Mononuclear cell (primary cell): ENCODE measurements at regions not wholly inside any gene's neighbourhood (a gene's known extent, or its start where the extent isn't known, plus 50 kb on each side); places are given as distances from the start of the nearest gene placed in this dataset.

Source experiments
- H3K27me3 ChIP-seq: 2 replicates; pipeline ENCODE4 v1.6.0; 2011; ENCODE audit warnings: low read length, control low read depth; ENCODE audit not compliant: insufficient read depth
- H3K4me1 ChIP-seq: 2 replicates; pipeline ENCODE4 v1.5.1; 2011; ENCODE audit warnings: mild to moderate bottlenecking, low read length, control low read depth; ENCODE audit not compliant: insufficient read depth
- H3K4me3 ChIP-seq: 2 replicates; pipeline ENCODE4 v1.5.1; 2011; ENCODE audit warnings: mild to moderate bottlenecking, low read length, moderate library complexity
- H3K9me3 ChIP-seq: 2 replicates; pipeline ENCODE4 v1.5.1; 2011; ENCODE audit warnings: low read depth, mild to moderate bottlenecking, control low read depth, low read length

DNA sequence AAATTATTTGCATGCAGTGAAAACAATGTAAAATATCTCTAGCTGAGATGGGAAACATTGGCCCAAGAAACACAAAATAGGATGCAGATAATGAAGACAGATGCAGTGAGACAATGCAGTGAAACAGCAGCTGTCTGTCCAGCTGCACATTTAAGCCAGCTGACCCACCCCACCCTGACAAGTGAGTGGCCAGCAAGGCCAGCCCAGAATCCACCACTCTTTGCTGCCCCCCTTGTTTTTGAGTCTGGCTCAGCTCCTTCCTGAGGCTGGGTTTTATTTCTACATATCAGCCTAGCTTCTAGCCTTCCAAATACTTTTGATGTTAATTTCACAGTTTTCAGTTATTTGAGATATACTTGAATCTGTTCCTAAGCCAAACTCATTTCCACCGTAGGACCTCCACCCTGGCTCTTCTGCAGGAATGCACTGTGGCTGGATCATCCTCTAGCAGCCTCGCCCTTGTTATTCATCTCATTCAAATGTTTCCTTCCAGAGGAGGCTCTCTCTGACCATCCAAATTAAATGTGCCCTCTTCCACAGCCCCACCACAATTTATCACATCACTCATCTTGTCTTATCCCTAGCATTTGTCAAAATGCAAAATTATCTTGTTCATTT is 154.1 kb upstream of the POU2AF2 start:
- H3K27me3 ChIP-seq, result no peaks in the 10 kb centered on the region
- H3K4me1 ChIP-seq, result no peaks in the 10 kb centered on the region
- no peak overlapping the region for H3K4me3 ChIP-seq
- no peaks in the 10 kb centered on the region for H3K9me3 ChIP-seq

GRCh38 chr11:111089759-111090158 is 155.8 kb upstream of the POU2AF2 start:
- no peaks in the 10 kb centered on the region for H3K27me3 ChIP-seq
- H3K4me1 ChIP-seq, result no peaks in the 10 kb centered on the region
- no peaks in the 10 kb centered on the region for H3K9me3 ChIP-seq

DNA sequence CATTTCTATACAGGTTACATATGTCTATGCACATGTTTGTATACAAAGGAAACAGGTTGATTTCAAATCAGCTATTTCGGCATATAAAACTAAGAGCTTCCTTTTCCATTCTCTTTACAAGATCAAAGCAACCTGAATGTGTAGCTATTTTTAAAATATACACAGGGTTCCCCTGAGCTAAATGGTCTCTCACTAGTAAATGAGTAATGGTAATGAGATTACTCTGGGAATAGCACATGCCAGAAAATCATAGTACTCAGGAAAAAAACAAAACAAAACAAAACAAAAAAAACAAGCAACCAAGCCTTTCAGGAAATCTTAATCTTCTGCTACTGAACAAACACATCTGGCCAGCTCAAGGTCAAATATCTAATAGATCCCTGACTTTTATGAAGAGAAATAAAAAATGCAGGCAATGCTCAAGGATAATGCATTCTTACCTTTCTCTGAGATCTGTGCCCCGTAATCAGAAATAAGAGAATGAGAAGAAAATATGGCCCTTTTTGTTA is 156.6 kb upstream of the POU2AF2 start:
- Histone ChIP-seq H3K4me3 (no peak overlapping the region), H3K27me3 (no peaks in the 10 kb centered on the region), H3K4me1 (no peaks in the 10 kb centered on the region), H3K9me3 (no peaks in the 10 kb centered on the region)

More at GRCh38 chr11:111089759-111090158, 155.8 kb upstream of the POU2AF2 start:
- no peak overlapping the region for H3K4me3 ChIP-seq

DNA sequence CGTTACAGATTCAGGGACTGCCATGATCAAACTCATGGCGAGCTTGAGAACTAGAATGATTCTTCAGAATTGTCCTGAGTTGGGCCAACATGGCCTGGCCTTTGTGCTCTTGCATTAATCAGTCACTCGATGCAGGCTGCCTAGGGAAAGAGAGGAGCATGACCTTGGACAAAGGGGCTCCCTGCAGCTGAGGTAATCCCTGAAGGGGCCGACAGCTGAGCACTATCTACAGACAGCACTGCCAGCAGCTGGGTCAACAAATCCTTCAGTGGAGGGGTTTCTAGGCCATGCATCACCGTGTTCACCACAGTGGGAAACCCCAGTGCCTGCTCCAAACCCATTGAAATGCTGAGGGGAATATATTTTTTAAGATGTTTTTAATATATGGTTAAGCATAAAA is 159.5 kb upstream of the POU2AF2 start:
- Histone ChIP-seq H3K4me3 (no peak overlapping the region), H3K9me3 (no peaks in the 10 kb centered on the region), H3K4me1 (no peaks in the 10 kb centered on the region), H3K27me3 (no peaks in the 10 kb centered on the region)

GRCh38 chr11:111082664-111083063 is 162.9 kb upstream of the POU2AF2 start:
- Histone ChIP-seq H3K4me1 (no peaks in the 10 kb centered on the region), H3K27me3 (no peaks in the 10 kb centered on the region), H3K9me3 (no peaks in the 10 kb centered on the region), H3K4me3 (no peak overlapping the region)

DNA sequence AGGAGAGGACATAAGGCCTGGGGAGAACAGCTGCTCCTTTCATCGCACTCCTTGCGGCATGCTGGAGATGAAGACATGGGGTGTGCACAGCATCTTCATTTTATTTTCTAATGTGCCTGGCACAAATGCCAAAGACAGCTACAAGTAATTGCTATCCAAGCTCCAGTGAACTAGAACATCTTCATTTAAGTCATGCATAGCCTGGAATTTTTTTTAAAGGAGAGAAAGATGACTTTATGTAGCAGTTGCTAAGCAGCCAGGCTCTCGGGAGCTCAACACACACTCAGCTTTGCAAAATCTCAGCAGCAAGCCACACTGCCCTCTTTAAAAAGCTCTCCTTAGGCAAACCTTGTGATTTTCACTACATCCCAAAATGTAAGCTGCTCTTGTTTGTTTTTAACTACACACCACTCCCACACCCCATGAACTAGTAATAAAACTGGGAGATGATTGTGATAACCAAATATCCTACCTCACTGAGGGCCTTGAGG is 164.5 kb upstream of the POU2AF2 start:
- Histone ChIP-seq H3K27me3 (no peaks in the 10 kb centered on the region), H3K4me1 (no peaks in the 10 kb centered on the region), H3K4me3 (no peak overlapping the region), H3K9me3 (no peaks in the 10 kb centered on the region)

- Histone ChIP-seq H3K4me1 (no peaks in the 10 kb centered on the region), H3K4me3 (no peak overlapping the region), H3K27me3 (no peaks in the 10 kb centered on the region), H3K9me3 (no peaks in the 10 kb centered on the region)
Measured at GRCh38 chr11:111077530-111078322, 167.8 kb upstream of the POU2AF2 start.

DNA sequence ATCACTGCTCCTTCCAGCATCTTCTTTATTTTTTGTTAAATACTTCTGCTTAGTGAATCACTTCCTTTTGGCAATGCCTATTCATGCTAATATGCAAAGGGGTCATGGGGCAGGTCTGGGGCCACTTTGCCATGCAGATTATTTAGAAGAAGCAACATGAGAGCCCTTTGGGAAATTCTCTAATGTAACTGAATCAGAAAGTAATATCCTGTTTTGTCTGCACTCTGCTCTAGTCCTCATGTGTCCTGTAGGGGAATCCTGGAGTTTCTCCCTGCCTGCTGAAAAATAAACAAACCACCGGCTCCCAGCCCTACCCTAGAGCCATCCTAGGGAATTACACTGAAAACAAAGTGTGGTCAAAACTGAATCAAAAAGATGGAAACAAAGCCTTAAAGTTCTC is 176.5 kb upstream of the POU2AF2 start:
- no peaks in the 10 kb centered on the region for H3K27me3 ChIP-seq
- peaks cover 7% of the 10 kb centered on the region for H3K9me3 ChIP-seq
- H3K4me3 ChIP-seq, result no peak overlapping the region
- H3K4me1 ChIP-seq, result peaks cover 9% of the 10 kb centered on the region

DNA sequence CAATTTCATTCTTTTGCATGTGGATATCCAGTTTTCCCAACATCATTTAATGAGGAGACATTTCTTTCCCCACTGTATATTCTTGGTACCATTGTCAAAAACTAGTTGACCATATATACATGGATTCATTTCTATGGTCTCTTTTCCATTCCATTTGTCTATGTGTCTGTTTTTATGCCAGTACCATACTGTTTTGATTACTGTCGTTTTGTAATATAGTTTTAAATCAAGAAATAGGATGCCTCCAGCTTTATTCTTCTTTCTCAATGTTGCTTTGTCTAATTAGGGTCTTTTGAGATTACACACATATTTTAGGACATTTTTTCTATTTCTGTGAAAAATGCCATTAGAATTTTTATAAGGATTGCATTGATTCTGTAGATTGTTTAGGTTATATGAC is 177.5 kb upstream of the POU2AF2 start:
- no peak overlapping the region for H3K4me3 ChIP-seq
- peaks cover 7% of the 10 kb centered on the region for H3K9me3 ChIP-seq
- H3K27me3 ChIP-seq, result no peaks in the 10 kb centered on the region
- peaks cover 9% of the 10 kb centered on the region for H3K4me1 ChIP-seq

DNA sequence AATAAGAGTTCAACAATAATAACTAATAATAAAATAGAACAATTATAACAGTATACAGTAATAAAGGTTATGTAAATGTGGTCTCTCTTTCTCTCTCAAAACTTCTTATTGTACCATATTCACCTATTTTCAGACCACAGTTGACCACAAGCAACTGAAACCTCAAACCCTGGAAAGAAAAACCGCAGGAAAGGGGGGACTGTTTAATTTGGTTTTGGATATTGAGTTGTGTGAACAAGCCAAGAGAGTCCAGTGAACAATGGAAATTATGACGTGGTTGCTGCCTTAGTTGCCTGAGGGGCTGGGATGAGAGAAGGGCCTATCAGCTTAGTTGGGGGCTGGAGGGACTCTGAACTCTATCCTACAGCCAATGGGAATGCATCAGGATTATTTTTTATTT is 178.7 kb upstream of the POU2AF2 start:
- H3K9me3 ChIP-seq, result peaks cover 7% of the 10 kb centered on the region
- no peaks in the 10 kb centered on the region for H3K27me3 ChIP-seq
- no peak overlapping the region for H3K4me3 ChIP-seq
- H3K4me1 ChIP-seq, result peaks cover 9% of the 10 kb centered on the region

GRCh38 chr11:111063726-111064517 is 181.6 kb upstream of the POU2AF2 start:
- Histone ChIP-seq H3K4me1 (peaks cover 4% of the 10 kb centered on the region), H3K9me3 (peaks cover 7% of the 10 kb centered on the region), H3K27me3 (no peaks in the 10 kb centered on the region), H3K4me3 (no peak overlapping the region)

DNA sequence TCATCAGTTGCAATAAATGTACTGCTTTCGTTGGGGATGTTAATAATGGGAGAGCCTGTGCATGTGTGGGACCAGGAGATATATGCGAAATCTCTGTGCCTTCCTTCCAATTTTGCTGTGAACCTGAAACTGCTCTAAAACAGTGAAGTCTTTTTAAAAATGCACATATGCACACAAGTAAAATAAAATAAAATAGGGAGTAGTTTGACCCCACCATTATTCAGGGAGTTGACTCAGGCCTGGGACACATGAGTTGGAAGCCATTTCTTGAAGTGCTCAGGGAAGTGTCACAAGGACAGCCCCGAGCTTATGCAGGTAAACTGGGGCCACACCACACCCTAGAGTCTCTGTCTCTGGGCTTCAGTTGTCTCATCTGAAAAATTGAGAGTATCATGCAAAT is 183.1 kb upstream of the POU2AF2 start:
- H3K9me3 ChIP-seq, result no peaks in the 10 kb centered on the region
- no peak overlapping the region for H3K4me3 ChIP-seq
- H3K4me1 ChIP-seq, result no peaks in the 10 kb centered on the region
- H3K27me3 ChIP-seq, result no peaks in the 10 kb centered on the region

- Histone ChIP-seq H3K4me3 (no peak overlapping the region), H3K27me3 (no peaks in the 10 kb centered on the region), H3K4me1 (no peaks in the 10 kb centered on the region), H3K9me3 (no peaks in the 10 kb centered on the region)
Measured at GRCh38 chr11:111059726-111060125, 185.8 kb upstream of the POU2AF2 start.

- no peaks in the 10 kb centered on the region for H3K27me3 ChIP-seq
- no peaks in the 10 kb centered on the region for H3K9me3 ChIP-seq
- H3K4me3 ChIP-seq, result no peak overlapping the region
- H3K4me1 ChIP-seq, result no peaks in the 10 kb centered on the region
Measured at GRCh38 chr11:111049131-111049530, 196.4 kb upstream of the POU2AF2 start.

DNA sequence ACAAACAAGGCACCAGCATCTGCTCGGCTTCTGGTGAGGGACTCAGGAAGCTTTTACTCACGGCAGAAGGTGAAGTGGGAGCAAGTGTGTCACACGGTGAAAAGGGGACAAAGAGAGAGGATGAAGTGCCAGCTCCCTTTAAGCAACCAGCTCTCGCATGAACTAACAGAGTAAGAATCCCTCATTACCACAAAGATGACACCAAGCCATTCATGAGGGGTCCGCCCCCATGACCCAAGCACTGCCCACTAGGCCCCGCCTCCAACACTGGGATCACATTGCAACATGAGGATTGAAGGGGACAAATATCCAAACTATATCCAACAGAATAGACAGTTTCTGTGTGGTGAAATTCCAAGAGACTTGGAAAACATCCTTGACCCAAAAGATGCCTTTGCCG is 198.2 kb upstream of the POU2AF2 start:
- H3K4me1 ChIP-seq, result no peaks in the 10 kb centered on the region
- H3K9me3 ChIP-seq, result no peaks in the 10 kb centered on the region
- H3K27me3 ChIP-seq, result no peaks in the 10 kb centered on the region
- no peak overlapping the region for H3K4me3 ChIP-seq
